GM19463 (cell line): ENCODE measurements at regions not wholly inside any gene's neighbourhood (a gene's known extent, or its start where the extent isn't known, plus 50 kb on each side); places are given as distances from the start of the nearest gene placed in this dataset.

Experiments used
- ATAC-seq: cut with Tn5 transposase; IDR thresholded peaks from one replicate; pipeline ENCODE4 v1.9.1; 2021; ENCODE audit warnings: mild to moderate bottlenecking, moderate library complexity; ENCODE audit not compliant: unreplicated experiment

DNA sequence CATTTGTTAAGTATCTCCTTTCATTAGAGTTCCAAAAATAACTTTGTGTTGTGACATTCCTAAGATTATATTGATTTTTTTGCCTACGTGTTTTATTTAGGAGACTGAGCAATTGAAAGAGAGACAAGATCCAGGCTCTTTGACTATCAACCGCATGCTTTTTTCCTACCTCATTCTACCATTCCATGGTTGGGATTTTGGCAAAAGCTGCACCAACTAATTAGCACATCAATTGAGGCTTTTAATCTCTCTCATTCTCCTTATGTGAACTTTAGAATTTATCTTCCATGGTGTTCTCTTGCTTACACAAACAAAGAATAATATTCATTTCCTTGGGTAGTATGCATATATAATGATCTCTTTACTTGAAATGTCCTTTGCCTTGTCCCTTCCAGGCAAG, 338.7 kb upstream of the SMC2 start:
- no peak for ATAC-seq

DNA sequence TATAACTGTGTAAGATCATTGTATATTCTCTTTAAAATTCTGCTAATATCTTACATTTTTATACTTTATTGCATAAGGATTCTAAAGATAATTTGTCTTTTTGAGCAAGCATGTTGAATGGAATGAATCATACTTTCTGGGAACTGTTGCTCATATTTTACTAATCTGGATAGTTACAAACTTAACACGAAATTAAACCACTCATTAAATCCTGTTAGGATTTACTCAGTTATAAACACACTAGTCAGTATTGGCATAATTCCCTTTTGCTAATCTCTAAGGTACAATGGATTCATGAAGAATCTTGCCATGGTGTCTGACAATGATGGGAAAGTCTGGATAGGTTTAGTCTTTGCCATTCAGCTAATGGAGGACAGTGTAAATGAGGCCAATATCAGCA, 338.1 kb upstream of the SMC2 start:
- no peak for ATAC-seq

DNA sequence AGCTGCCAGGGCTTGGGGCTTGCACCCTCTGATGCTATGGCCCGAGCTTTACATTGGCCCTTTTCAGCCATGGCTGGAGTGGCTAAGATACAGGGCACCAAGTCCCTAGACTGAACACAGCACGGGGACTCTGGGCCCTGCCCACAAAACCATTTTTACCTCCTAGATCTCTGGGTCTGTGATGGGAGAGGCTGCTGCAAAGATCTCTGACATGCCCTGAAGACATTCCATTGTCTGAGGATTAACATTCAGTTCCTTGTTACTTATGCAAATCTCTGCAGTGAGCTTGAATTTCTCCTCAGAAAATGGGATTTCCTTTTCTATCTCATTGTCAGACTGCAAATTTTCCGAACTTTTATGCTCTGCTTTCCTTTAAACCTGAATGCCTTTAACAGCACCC, 337.0 kb upstream of the SMC2 start:
- ATAC-seq = no peak

DNA sequence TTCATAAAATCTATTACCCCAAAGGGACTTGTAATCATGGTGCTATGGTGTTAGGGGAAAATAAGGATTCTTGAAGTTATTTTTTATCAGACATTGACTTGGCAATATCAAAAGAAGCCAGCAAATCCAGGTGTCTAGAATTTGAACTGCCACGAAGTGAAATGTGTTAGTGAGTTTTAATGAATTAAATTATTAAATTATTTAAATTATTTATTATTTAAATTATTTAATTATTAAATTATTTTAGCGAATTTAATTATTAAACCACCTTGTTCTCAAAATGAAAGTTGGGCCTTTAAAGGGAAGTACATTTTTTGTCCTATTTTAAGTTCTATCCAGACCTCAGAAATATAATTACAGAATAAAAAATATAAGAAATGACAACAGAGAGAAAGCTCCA, 332.6 kb upstream of the SMC2 start:
- no peak for ATAC-seq

DNA sequence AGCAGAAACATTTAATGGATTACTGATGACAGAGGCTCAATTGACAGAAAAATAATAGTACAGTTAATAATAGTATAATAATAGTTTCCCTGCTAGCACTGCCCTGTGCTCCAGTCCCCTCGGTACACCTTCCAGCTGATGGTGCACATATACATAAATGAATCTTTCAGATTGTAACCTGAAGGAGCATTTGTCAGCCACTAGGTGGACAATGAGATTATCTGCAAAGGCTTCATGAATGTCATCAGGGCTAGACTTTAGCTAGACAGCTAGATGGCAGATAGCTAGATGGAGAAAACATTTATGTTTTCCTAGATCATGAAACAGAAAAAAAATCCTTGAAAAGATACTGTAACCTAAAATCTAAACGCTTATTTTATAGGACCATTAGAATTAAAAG, 304.4 kb upstream of the SMC2 start:
- ATAC-seq = peak; percentile 76

DNA sequence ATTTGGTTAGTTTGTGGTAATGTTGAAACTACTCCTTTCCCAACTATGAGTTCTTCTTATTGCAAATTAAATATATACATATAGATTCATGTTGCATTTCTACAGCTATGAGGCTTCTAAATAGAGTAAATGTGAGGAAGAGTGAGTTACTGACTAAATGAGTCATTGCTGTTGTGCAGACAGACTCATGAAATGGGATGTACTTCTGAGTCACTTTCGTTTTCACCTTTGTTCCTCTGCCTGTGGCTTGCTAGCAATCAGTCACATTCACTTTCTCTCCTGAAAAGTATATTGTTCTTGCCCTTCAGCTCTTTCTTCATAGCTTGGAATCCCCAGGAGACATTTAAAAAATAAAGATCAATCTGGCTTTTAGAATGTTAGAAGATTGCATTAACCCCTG, 295.5 kb upstream of the SMC2 start:
- peak; percentile 99 for ATAC-seq

DNA sequence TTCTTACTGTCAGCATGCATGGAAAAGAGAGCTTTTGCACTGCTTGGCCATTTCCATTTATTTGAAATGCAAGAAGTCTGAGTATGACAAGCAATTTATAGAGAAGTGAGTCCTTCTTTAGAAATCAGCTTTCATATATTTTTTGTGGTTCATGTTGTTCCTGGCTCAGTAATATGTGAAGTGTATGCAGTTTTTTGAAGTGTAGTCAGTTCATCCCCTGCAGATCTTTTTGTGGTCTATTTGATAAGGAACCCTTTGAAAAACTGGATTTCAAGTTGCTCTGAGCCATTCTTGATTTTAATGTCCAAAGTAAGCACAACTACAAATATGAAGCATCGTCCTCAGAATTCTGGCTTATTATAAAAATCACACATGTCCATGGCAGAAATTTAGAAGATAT, 294.1 kb upstream of the SMC2 start:
- no peak for ATAC-seq

DNA sequence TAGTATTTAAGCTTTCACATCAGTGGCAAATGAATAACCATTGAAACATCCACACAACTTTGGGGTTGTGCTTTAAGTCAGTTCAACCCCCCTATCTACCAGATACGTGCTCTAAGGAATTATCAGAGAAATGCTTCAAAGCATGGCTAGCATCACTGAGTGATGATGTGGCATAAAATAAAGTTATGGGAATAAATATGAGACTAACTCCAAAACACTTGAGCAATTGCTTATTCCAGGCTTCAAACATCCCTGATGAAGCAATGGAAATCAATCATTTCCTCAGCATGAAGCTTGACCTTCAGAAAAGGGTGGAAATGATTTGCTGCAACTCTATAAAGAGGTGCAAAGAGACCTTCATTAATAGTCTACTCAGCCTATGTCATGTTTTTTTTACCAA, 292.0 kb upstream of the SMC2 start:
- no peak for ATAC-seq

DNA sequence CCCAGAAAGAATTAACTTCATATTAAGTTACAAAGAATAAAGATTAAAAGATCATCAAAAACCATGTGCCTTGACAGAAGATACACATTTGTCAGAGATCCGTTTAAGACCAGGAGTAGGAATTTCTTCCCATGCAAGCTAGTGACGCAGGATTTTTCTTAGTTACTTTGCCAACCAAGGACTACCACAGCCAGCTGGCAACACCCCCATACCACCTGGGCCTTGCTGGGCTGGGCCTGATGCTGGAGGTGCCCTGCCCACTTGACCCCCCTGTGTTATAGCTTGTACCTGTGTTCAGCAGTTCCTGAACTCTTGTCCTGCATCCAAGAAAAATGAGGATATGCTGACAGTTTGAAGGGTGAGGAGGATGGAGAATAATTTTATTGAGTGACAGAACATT, 290.9 kb upstream of the SMC2 start:
- no peak for ATAC-seq

DNA sequence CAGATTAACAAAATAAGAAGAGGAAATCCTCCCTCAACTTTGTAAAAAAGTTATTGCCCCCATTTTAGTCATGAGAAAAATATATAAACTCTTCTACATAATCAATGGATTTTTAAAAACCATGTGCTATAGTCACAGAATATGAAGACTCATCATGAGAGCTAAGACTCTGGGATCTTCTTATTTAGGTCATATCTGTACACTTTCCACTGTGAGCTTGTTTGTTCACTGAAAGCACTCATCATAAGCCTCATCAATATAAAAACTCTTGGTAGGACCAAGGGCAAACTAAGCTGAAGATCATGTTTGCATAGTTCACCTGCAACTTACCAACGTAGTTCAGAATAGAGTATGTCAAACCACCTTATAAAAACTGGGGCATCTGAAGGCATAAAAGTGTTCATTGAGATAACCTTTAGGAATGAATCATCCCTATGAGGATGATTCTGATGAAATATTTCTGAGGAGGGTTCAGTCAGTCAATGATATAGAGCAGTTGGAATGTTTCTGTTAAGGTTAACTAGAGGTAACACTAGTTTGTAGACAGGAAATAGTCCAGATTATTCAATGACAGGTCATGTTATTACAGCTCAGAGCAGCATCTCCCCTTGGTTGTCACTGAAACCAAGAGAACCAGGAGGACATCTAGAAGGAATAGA, 289.9 kb upstream of the SMC2 start:
- no peak for ATAC-seq

DNA sequence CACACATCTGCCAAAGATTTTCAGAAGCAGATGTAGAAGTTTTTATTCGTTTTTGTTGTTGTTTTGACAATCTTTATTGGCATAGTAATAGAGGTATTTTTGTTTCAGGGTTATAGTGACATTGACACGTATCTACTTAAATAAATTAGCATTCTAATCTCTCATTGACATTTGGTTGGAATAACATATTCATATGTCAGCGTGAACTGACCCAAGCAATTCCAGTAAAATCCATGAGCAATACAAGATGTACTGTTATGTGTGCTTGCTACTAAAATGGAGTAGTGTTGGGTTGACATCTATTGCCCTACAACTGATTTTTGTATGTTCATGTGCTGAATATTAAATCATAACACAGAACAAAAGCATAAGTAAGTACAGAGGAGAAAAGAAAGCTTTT, 284.4 kb upstream of the SMC2 start:
- no peak for ATAC-seq

DNA sequence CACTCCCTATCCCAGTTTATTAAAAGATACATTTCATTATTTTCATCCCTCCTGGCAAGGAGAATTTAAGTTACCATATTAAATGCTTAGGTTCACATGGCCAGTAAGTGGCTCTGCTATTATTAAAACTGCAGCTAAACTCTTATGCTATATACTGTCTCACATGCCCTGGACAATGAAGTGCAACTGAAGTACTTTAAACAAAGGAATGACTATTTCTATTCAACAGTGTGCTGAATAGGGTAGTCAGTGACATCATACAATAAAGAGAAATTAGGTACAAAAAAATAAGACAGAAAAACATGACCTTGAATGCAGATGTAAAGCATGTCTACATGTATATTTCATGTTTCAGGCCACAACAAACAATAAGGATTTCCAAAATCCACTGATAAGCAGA, 282.6 kb upstream of the SMC2 start:
- no peak for ATAC-seq

DNA sequence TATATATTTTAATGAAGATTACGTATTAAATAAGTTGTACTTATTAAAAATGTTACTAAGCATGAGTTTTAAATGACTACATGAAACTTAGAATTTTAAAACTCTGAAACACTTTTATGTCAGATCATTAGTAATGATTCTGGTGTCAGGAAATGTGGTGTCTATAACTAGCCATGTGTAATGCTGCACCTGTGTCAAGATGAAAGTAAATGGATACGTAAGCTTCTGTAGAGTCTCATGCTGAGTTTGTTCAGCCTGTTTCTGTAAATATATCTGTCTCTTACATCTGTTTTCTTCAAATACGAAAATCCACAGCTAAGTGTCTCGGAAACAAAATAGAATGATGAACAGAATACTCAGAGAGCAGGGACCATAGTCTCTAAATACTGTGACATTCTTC, 278.0 kb upstream of the SMC2 start:
- no peak for ATAC-seq

DNA sequence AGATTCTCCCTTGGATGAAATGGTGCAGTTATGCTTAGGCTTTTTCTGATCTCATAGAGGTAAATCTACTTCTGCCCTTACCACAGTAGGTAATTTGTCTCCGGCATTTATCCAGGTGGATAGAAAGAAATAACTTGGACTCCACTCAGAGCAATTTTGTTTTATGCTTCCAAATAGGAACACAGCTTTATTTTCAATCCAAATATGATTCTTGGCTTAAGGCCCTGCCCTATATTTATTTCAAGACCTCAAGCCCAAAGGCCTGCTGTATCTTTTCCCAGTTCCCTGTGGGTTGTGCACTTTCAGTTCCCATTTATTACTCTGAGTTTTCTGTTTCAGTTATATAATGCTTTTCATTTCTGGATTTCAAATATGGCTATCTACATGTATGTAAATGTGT, 274.2 kb upstream of the SMC2 start:
- ATAC-seq = no peak

DNA sequence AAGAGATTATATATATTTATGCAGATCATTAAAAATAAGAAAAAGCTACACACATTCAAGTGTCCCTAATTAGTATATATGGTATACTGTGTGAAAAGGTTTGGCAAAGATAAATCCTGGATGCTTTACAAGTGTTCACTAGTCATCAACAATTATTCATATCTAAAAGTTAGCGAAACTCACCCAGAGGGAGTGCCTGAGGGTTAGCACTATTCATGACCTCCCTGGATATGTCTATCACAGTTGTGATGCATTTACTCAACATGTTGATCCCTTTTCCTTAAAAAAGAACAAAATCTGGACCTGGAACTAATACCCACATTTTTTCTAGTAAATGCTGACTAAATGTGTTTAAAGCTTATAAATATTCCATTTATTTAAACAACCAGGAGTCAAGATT, 273.0 kb upstream of the SMC2 start:
- no peak for ATAC-seq

DNA sequence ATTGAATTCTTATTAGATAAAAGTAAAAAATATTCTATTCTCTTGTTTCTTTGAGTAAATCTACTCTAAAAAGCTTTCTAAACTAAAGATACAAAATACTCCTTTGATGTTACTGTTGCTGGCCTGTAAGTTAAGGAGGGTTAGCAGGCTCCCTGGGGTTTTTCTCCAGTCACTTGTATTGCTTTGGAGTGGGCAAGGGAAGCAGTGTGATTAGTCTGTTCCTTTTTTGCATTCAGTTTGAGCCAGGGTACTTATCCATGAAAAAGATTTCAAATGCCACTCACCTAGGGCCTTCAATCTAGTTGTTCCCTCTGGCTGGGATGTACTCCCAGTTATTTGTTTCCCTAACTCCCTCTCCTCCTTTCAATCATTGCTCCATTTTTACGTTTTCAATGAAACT, 256.2 kb upstream of the SMC2 start:
- ATAC-seq = no peak

DNA sequence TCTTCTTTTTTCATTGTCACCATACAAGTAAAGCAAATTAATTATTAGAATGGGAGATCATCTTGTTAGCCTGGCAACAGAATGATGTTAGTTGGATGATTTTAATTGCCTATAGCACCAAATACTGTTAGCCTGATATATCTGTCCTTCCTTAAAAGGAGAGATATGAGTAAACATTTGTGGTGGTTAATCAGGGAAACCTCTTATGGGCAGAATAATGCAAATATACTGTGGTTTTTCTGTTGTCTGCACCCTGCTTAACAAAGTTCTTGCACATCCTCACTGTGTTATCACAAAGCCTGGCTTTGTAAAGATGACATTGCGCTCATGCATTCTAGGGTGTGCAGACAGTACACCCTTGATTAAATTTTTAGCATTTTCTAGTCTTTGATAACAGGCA, 254.9 kb upstream of the SMC2 start:
- no peak for ATAC-seq

DNA sequence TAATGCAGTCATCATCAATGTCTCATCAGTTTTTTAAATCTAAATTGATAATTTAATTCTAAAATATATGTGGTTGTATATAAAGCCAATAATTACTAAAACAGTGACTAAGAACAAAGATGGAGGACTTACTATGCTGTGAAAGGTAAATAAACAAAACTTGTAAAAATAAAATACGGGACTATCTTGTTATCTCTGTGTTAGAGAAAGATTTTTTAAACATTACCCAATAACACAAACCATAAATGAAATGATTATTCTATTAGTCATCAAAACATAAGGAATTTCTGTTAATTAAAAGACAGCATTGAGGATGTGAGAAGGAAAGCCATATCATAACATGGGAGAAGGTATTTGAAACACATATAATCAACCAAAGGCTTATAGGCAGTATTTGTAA, 226.2 kb upstream of the SMC2 start:
- ATAC-seq = no peak

DNA sequence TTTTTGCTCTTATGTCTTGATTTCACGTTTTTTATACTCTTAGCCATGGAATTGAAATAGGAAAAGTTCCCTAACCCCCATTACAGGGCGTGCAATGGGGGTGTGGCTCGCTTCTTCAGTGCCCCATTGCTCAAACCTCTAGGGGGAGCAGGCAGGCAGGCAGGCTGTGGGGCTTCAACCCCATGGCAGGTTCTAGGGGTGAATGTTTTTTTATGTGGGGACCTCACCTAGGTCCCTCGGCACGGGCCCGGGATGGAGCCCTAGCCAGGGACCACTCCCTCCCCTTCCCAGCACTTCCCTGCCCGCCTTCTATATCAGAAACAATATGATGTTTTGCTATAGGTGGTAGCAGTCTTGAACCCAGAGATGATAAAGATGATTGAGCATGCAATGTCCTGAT, 221.3 kb upstream of the SMC2 start:
- no peak for ATAC-seq

DNA sequence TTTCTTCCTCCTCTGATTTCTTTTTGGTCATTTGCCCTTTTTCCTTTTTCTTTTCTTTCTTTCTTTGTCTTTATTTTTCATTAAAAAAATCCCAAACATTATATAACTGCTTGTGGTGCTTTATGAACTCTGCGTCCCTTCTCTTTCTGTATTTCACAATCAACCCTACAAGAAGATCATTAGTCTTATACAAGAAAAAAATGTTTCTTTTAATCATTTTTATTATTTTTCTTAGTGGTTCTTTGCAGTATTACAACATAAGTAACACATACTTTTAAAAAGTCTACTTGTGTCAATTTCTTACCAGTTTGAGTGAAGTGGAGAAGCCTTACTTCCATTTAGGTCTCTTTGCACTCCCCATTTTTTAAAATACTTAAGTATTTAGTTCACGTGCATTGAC, 212.7 kb upstream of the SMC2 start:
- no peak for ATAC-seq

DNA sequence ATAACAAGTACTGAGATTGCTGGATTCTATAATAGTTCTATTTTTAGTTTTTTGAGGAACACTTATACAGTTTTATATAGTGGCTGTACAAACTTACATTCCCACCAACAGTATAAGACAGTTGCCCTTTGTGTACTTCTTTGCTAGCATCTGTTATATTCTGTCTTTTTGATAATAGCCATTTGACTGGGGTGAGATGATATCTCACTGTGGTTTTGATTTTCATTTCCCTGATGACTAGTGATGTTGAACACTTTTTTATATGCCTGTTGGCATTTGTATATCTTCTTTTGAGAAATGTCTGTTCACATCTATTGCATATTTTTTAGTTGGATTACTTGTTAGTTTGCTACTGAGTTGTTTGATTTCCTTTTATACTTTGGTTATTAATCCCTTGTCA, 204.1 kb upstream of the SMC2 start:
- ATAC-seq = no peak

DNA sequence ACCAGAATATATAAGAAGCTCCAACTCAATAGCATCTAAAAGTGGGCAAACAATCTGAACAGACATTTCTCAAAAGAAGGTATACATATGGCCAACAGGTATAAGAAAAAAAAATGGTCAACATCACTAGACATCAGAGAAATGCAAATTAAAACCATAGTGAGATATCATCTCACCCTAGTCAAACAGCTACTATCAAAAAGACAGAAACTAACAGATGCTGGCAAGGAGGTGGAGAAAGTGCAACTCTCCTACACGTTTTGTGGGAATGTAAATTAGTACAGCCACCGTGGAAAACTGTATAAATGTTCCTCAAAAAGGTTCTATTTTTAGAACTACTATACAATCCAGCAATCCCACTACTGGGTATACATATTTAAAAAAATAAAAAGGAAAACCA, 199.9 kb upstream of the SMC2 start:
- ATAC-seq = no peak

DNA sequence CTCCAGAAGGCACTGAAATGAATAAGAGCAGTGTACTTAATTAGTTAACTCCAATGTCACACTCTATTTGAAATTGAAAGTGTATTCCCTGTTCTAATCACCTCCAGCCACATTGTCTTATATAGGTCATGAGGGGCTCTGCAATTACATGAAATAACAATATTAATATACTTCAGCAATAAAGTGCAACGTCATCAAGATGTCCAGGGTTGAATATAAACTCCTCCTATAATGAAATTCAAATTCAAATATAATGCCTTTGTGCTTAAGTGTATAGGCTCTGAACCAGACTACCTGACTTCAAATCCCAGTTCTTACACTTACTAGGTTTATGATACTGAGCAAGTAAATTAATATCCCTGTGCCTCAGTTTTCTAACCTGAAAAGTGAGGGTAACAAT, 195.6 kb upstream of the SMC2 start:
- ATAC-seq = no peak

DNA sequence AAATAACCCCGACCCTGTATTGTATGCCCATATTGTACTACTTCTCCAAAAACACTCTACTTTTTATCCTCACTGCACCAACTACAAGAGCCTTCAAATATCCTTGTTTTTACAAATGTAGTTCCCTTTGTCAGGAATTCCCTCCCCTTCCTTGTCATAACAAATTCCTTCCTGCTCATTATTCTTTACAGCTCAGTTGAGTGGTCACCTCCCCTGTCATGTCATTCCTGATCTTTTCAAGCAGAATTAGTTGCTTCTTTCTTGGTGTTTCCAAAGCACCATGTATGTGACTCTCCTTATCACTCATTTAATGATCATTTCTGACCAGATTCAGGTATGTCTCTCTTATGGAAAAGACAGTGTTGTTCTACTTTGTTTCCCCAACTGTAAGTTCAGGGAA, 194.2 kb upstream of the SMC2 start:
- ATAC-seq = no peak
